Neural cell (in vitro differentiated cells): ENCODE measurements at regions not wholly inside any gene's neighbourhood (a gene's known extent, or its start where the extent isn't known, plus 50 kb on each side); places are given as distances from the start of the nearest gene placed in this dataset.

Source experiments
- CTCF ChIP-seq: fragments of 450-650 bp; IDR thresholded peaks from 2 replicates; pipeline ENCODE4 v1.5.1; 2014; ENCODE audit warnings: antibody characterized with exemption, mild to moderate bottlenecking, moderate library complexity; ENCODE audit not compliant: poor library complexity, severe bottlenecking
- EP300 ChIP-seq: fragments of 450-650 bp; conservative IDR thresholded peaks from 2 replicates; pipeline ENCODE4 v1.6.1; 2014; ENCODE audit warnings: antibody characterized with exemption, mild to moderate bottlenecking, moderate library complexity; ENCODE audit not compliant: poor library complexity, severe bottlenecking
- EZH2 ChIP-seq: fragments of 200-600, 300-800 bp; shearing (Covaris generic), sonication (generic); IDR thresholded peaks from 2 replicates; pipeline ENCODE4 v1.6.1; 2014; ENCODE audit warnings: antibody characterized with exemption, low read length, borderline replicate concordance, mild to moderate bottlenecking; ENCODE audit not compliant: insufficient read depth, poor library complexity, severe bottlenecking
- MXI1 ChIP-seq: fragments of 450-650 bp; conservative IDR thresholded peaks from 2 replicates; pipeline ENCODE4 v1.6.1; 2014; ENCODE audit warnings: antibody characterized with exemption, mild to moderate bottlenecking; ENCODE audit not compliant: poor library complexity, severe bottlenecking
- POLR2AphosphoS5 ChIP-seq: IDR thresholded peaks from 2 replicates; pipeline ENCODE4 v1.6.1; 2012
- REST ChIP-seq: IDR thresholded peaks from 2 replicates; pipeline ENCODE4 v1.6.1; 2012; ENCODE audit warnings: borderline replicate concordance
- SMC3 ChIP-seq: fragments of 450-650 bp; conservative IDR thresholded peaks from 2 replicates; pipeline ENCODE4 v1.6.1; 2014; ENCODE audit warnings: antibody characterized with exemption, mild to moderate bottlenecking, moderate library complexity; ENCODE audit not compliant: poor library complexity
- TAF1 ChIP-seq: IDR thresholded peaks from 2 replicates; pipeline ENCODE4 v1.6.1; 2012; ENCODE audit warnings: low read depth

- TF ChIP-seq MXI1 (no peak), CTCF (no peak), EP300 (no peak), POLR2AphosphoS5 (no peak), EZH2 (no peak), SMC3 (no peak), TAF1 (no peak), REST (no peak)
Measured at GRCh38 chr6:118735320-118735719, 83.9 kb upstream of the CEP85L start.
